H1 (cell line): ENCODE measurements at regions not wholly inside any gene's neighbourhood (a gene's known extent, or its start where the extent isn't known, plus 50 kb on each side); places are given as distances from the start of the nearest gene placed in this dataset.
"Not testable (repeated sequence)": the region's sequence is repeated elsewhere in the genome, so short reads cannot be mapped to it uniquely, and the experiment has no call there.

Experiments
- CTCF ChIA-PET: fragments of 300-600 bp; sonication (Branson Sonifier 250); formaldehyde crosslinking; loops from one replicate; lab custom pipeline; 2021; ENCODE audit not compliant: partially characterized antibody; lab: Charles Lee
- POLR2A ChIA-PET: fragments of 300-600 bp; sonication (Branson Sonifier 250); formaldehyde crosslinking; loops from one replicate; lab custom pipeline; 2021; ENCODE audit warnings: inconsistent platforms; ENCODE audit not compliant: partially characterized antibody; lab: Charles Lee
- DNase-seq, 2 experiments: peaks; one replicate each; pipeline versions ENCODE4 v3.0.0 to v3.0.0-alpha.2; 2010 to 2022; ENCODE audit warnings: low spot score in 2 of 2, low read depth in 1 of 2, mixed read lengths in 1 of 2
- FAIRE-seq: peaks from 2 replicates; lab custom pipeline; 2011; peaks lifted over from hg19 to GRCh38; lab: Jason Lieb, UNC
- H2AFZ ChIP-seq: 2 replicates; pipeline ENCODE4 v1.8.1; 2012; ENCODE audit warnings: low read length, inconsistent platforms
- H2AK5ac ChIP-seq: 2 replicates; pipeline ENCODE4 v1.6.1; 2013; ENCODE audit warnings: low read depth, low read length
- H2BK120ac ChIP-seq: replicated peaks from 2 replicates; pipeline ENCODE3; 2013; ENCODE audit warnings: low read depth, low read length, inconsistent platforms
- H2BK12ac ChIP-seq: 2 replicates; pipeline ENCODE4 v1.6.1; 2013; ENCODE audit warnings: low read depth, low read length
- H2BK15ac ChIP-seq: 2 replicates; pipeline ENCODE4 v1.6.1; 2013; ENCODE audit warnings: low read length
- H2BK20ac ChIP-seq: 2 replicates; pipeline ENCODE4 v1.6.1; 2013; ENCODE audit warnings: low read length
- H2BK5ac ChIP-seq: 2 replicates; pipeline ENCODE4 v1.6.1; 2013; ENCODE audit warnings: low read depth, low read length
- H3K14ac ChIP-seq: 2 replicates; pipeline ENCODE4 v1.6.1; 2013; ENCODE audit warnings: inconsistent platforms; ENCODE audit not compliant: insufficient read length
- H3K18ac ChIP-seq: 2 replicates; pipeline ENCODE4 v1.6.1; 2013; ENCODE audit warnings: low read length; ENCODE audit errors: extremely low read depth
- H3K23ac ChIP-seq: 2 replicates; pipeline ENCODE4 v1.6.1; 2013; ENCODE audit warnings: inconsistent platforms; ENCODE audit not compliant: insufficient read length
- H3K23me2 ChIP-seq: 2 replicates; pipeline ENCODE4 v1.6.1; 2013; ENCODE audit warnings: low read depth, low read length
- H3K27ac ChIP-seq: 2 replicates; pipeline ENCODE4 v1.6.1; 2011; ENCODE audit warnings: low read depth, low read length, inconsistent platforms
- H3K27me3 ChIP-seq, 4 experiments: replicated peaks in 1 of 4; 1 replicate in 1 of 4; 2 replicates in 3 of 4; pipeline versions ENCODE4 v1.6.1 to v1.8.1; 2011 to 2013; ENCODE audit warnings: low read length in 3 of 4, mild to moderate bottlenecking in 3 of 4, inconsistent platforms in 2 of 4, mixed read lengths in 2 of 4, moderate library complexity in 1 of 4; ENCODE audit not compliant: control insufficient read depth in 3 of 4, insufficient read depth in 3 of 4; ENCODE audit errors: extremely low read depth in 1 of 4
- H3K36me3 ChIP-seq, 4 experiments: 2 replicates each; pipeline versions ENCODE4 v1.6.1 to v1.8.1; 2011 to 2013; ENCODE audit warnings: mild to moderate bottlenecking in 4 of 4, low read length in 3 of 4, moderate library complexity in 2 of 4, control low read depth in 1 of 4, inconsistent platforms in 1 of 4; ENCODE audit not compliant: insufficient read depth in 4 of 4, control insufficient read depth in 2 of 4
- H3K4ac ChIP-seq: replicated peaks from 2 replicates; pipeline ENCODE3; 2013; ENCODE audit warnings: low read length, low read depth, mixed read lengths, inconsistent platforms; ENCODE audit not compliant: insufficient read length
- H3K4me1 ChIP-seq, 4 experiments: replicated peaks in 1 of 4; 1 replicate in 1 of 4; 2 replicates in 3 of 4; pipeline versions ENCODE4 v1.6.1 to v1.8.1; 2011 to 2013; ENCODE audit warnings: low read length in 3 of 4, inconsistent platforms in 2 of 4, mixed read lengths in 1 of 4; ENCODE audit not compliant: insufficient read depth in 4 of 4, control insufficient read depth in 3 of 4
- H3K4me2 ChIP-seq, 2 experiments: 2 replicates each; pipeline versions ENCODE4 v1.6.1 to v1.8.1; 2011 to 2013; ENCODE audit warnings: low read depth in 2 of 2, low read length in 2 of 2, control low read depth in 1 of 2, inconsistent platforms in 1 of 2, mild to moderate bottlenecking in 1 of 2; ENCODE audit not compliant: insufficient read depth in 1 of 2
- H3K4me3 ChIP-seq, 4 experiments: fragments of 200-600, 300-600 bp in 1 of 4; sonication (generic), shearing (Covaris generic), sonication (Bioruptor Twin) in 1 of 4; 2 replicates each; pipeline versions ENCODE4 v1.5.1 to v1.8.1; 2011 to 2016; ENCODE audit warnings: low read length in 4 of 4, low read depth in 3 of 4, control low read depth in 2 of 4, inconsistent platforms in 2 of 4, mild to moderate bottlenecking in 2 of 4, mixed read lengths in 1 of 4, moderate library complexity in 1 of 4; ENCODE audit not compliant: insufficient read depth in 2 of 4; ENCODE audit errors: extremely low read depth in 1 of 4
- H3K56ac ChIP-seq: replicated peaks from 2 replicates; pipeline ENCODE3; 2013; ENCODE audit warnings: low read depth, mild to moderate bottlenecking, mixed read lengths, low read length, inconsistent platforms; ENCODE audit not compliant: insufficient read length
- H3K79me1 ChIP-seq: 2 replicates; pipeline ENCODE4 v1.6.1; 2013; ENCODE audit warnings: low read depth, low read length, control low read depth
- H3K79me2 ChIP-seq, 2 experiments: 2 replicates each; pipeline versions ENCODE4 v1.6.1 to v1.8.1; 2012 to 2013; ENCODE audit warnings: low read length in 2 of 2, mild to moderate bottlenecking in 2 of 2, inconsistent platforms in 1 of 2; ENCODE audit not compliant: insufficient read depth in 2 of 2, control insufficient read depth in 1 of 2
- H3K9ac ChIP-seq, 4 experiments: replicated peaks in 1 of 4; 1 replicate in 1 of 4; 2 replicates in 3 of 4; pipeline versions ENCODE4 v1.6.1 to v1.8.1; 2011 to 2013; ENCODE audit warnings: low read depth in 3 of 4, low read length in 3 of 4, control low read depth in 2 of 4, mild to moderate bottlenecking in 2 of 4, moderate library complexity in 2 of 4, inconsistent platforms in 1 of 4; ENCODE audit errors: extremely low read depth in 1 of 4
- H3K9me3 ChIP-seq, 2 experiments: 2 replicates each; pipeline versions ENCODE4 v1.6.1 to v1.8.1; 2012 to 2013; ENCODE audit warnings: mild to moderate bottlenecking in 2 of 2, moderate library complexity in 2 of 2, control low read depth in 1 of 2, inconsistent platforms in 1 of 2, low read depth in 1 of 2, low read length in 1 of 2, mixed read lengths in 1 of 2; ENCODE audit not compliant: insufficient read depth in 2 of 2
- H4K20me1 ChIP-seq, 2 experiments: replicated peaks in 1 of 2; 2 replicates each; pipeline versions ENCODE3 to v1.8.1; 2011 to 2013; ENCODE audit warnings: inconsistent platforms in 2 of 2, low read length in 2 of 2, mild to moderate bottlenecking in 1 of 2; ENCODE audit not compliant: insufficient read depth in 2 of 2, control insufficient read depth in 1 of 2
- H4K5ac ChIP-seq: 2 replicates; pipeline ENCODE4 v1.6.1; 2013; ENCODE audit warnings: low read length, low read depth, mixed read lengths, inconsistent platforms; ENCODE audit not compliant: insufficient read length
- H4K8ac ChIP-seq: 2 replicates; pipeline ENCODE4 v1.8.0; 2013; ENCODE audit warnings: mild to moderate bottlenecking, moderate library complexity, low read length, inconsistent platforms; ENCODE audit not compliant: insufficient read depth; ENCODE audit errors: extremely low read depth
- H4K91ac ChIP-seq: replicated peaks from 2 replicates; pipeline ENCODE3; 2013; ENCODE audit warnings: low read length, mixed read lengths, inconsistent platforms; ENCODE audit not compliant: insufficient read length
- CEBPB ChIP-seq: IDR thresholded peaks from 2 replicates; pipeline ENCODE4 v1.6.1; 2012; ENCODE audit warnings: low read depth, low read length
- SRF ChIP-seq: IDR thresholded peaks from 2 replicates; pipeline ENCODE4 v1.6.1; 2011; ENCODE audit warnings: mild to moderate bottlenecking, low read depth, low read length, moderate library complexity
- WGBS, 2 experiments: shearing (Covaris generic) in 1 of 2; methylation state at CpG; one replicate each; pipeline versions ENCODE4 v1.1.6 to v1.1.7; 2013 to 2015; ENCODE audit warnings: low lambda C conversion rate in 2 of 2, mixed read lengths in 2 of 2, inconsistent platforms in 1 of 2, low coverage in 1 of 2, missing lambda C conversion rate in 1 of 2; ENCODE audit not compliant: insufficient replicate concordance in 2 of 2, insufficient coverage in 1 of 2, insufficient read length in 1 of 2; ENCODE audit errors: extremely low coverage in 1 of 2, missing lambda C conversion rate in 1 of 2; 5-methylcytosine and 5-hydroxymethylcytosine counted together

DNA sequence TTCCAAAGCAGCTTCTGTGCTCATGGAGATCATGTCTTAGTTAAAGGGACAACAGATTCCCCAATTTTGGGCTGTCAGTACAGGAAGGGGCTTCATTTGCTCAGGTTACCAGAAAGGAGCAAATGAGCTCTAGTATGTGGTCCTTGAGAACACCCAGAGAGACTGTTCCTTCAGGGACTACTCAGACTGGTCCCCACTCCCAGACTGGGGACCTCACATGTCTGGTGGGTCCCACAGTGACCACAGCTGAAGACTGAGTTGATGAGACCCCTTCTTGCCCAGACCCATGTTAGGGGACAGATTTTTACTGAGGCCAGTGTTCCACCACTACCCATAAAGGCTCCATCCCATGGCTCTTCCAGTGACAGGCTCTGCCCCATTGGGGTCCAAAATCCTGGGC is 1695.2 kb downstream of the TP53TG3F start (continued):
- no peak for TF ChIP-seq SRF
- TF ChIP-seq CEBPB: no peak
- TF ChIP-seq, all 59 proteins: peak for 0

DNA sequence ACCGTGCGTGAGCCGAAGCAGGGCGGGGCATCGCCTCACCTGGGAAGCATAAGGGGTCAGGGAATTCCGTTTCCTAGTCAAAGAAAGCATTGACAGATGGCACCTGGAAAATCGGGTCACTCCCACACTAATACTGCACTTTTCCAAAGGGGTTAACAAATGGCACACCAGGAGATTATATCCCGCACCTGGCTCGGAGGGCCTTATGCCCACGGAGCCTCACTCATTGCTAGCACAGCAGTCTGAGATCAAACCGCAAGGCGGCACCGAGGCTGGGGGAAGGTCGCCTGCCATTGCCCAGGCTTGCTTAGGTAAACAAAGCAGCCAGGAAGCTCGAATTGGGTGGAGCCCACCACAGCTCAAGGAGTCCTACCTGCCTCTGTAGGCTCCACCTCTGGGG is 1698.1 kb downstream of the TP53TG3F start:
- 91% methylated on average over 13 of the region's 15 CpGs; no CpG with 5 or more reads in 1 of the 2 experiments for WGBS, 2 experiments
- H2AFZ ChIP-seq, H3K4me2 ChIP-seq, H3K18ac ChIP-seq, H3K4me1 ChIP-seq, H3K14ac ChIP-seq, H3K4ac ChIP-seq, H3K36me3 ChIP-seq, H3K27me3 ChIP-seq, H4K91ac ChIP-seq, H2AK5ac ChIP-seq, H3K9ac ChIP-seq, FAIRE-seq, H3K4me3 ChIP-seq, DNase-seq, CTCF ChIA-PET, H4K5ac ChIP-seq, H4K8ac ChIP-seq, H3K23me2 ChIP-seq, H3K23ac ChIP-seq, H2BK5ac ChIP-seq, H2BK20ac ChIP-seq, H2BK120ac ChIP-seq, H2BK15ac ChIP-seq, H3K56ac ChIP-seq, H3K79me2 ChIP-seq, H4K20me1 ChIP-seq, H2BK12ac ChIP-seq, H3K79me1 ChIP-seq, POLR2A ChIA-PET, H3K27ac ChIP-seq: not testable (repeated sequence)
- peaks cover 28 to 58% of the 10 kb centered on the region in 2 experiments for H3K9me3 ChIP-seq
